Thymus (tissue), 11 donors: ENCODE measurements at regions not wholly inside any gene's neighbourhood (a gene's known extent, or its start where the extent isn't known, plus 50 kb on each side); places are given as distances from the start of the nearest gene placed in this dataset.
A peak's percentile ranks its signal among the peaks of the same experiment; 100 is the strongest.

Source experiments
- DNase-seq, 9 donors: peaks; one replicate each; pipeline ENCODE4 v3.0.0-alpha.2; 2013; ENCODE audit warnings: low spot score in 9 of 9, low read depth in 6 of 9, missing footprints in 1 of 9
- H3K27ac ChIP-seq, 2 donors: one replicate each; pipeline ENCODE4 v1.5.1; 2013; ENCODE audit warnings: control low read depth in 1 of 2, low read depth in 1 of 2, low read length in 1 of 2, mild to moderate bottlenecking in 1 of 2, moderate library complexity in 1 of 2
- H3K27me3 ChIP-seq, 2 donors: one replicate each; pipeline ENCODE4 v1.5.1; 2013; ENCODE audit warnings: low read length in 1 of 2; ENCODE audit not compliant: control insufficient read depth in 2 of 2, insufficient read depth in 1 of 2
- H3K36me3 ChIP-seq, 2 donors: one replicate each; pipeline ENCODE4 v1.5.1; 2013; ENCODE audit warnings: low read length in 1 of 2, mild to moderate bottlenecking in 1 of 2, moderate library complexity in 1 of 2; ENCODE audit not compliant: control insufficient read depth in 2 of 2, insufficient read depth in 2 of 2
- H3K4me1 ChIP-seq, 2 donors: one replicate each; pipeline ENCODE4 v1.5.1; 2013; ENCODE audit warnings: low read length in 2 of 2; ENCODE audit not compliant: control insufficient read depth in 2 of 2, insufficient read depth in 2 of 2
- H3K4me3 ChIP-seq, 2 donors: one replicate each; pipeline ENCODE4 v1.5.1; 2013; ENCODE audit warnings: low read length in 2 of 2, control low read depth in 1 of 2, mild to moderate bottlenecking in 1 of 2
- H3K9me3 ChIP-seq, 2 donors: one replicate each; pipeline ENCODE4 v1.5.1; 2013; ENCODE audit warnings: low read length in 1 of 2, mild to moderate bottlenecking in 1 of 2; ENCODE audit not compliant: control insufficient read depth in 2 of 2, insufficient read depth in 1 of 2
- WGBS: extraction: QIAGEN DNeasy Blood & Tissue Kit; methylation state at CpG from one replicate; pipeline ENCODE4 v1.1.7; 2013; 5-methylcytosine and 5-hydroxymethylcytosine counted together
- donor health status: healthy.

GRCh38 chr1:69073176-69073575 is 494.5 kb upstream of the LRRC7 start:
- 94% methylated on average over 2 of the region's 2 CpGs for WGBS
- Histone ChIP-seq H3K9me3 (peaks cover 0 to 8% of the 10 kb centered on the region in 2 donors), H3K27ac (no peak overlapping the region), H3K36me3 (no peaks in the 10 kb centered on the region), H3K4me3 (no peak overlapping the region), H3K27me3 (no peaks in the 10 kb centered on the region), H3K4me1 (peaks cover 0 to 7% of the 10 kb centered on the region in 2 donors)
- peak in 1 of 9 donors; percentile 3 for DNase-seq

- DNase-seq: no peak
Observed at GRCh38 chr1:69076631-69077030, 491.1 kb upstream of the LRRC7 start.

GRCh38 chr1:69077198-69077597 is 490.5 kb upstream of the LRRC7 start:
- no peak for DNase-seq
- Histone ChIP-seq H3K27ac (no peak overlapping the region), H3K4me1 (no peaks in the 10 kb centered on the region), H3K36me3 (no peaks in the 10 kb centered on the region), H3K4me3 (no peak overlapping the region), H3K27me3 (no peaks in the 10 kb centered on the region), H3K9me3 (no peaks in the 10 kb centered on the region)
- 94% methylated on average over 1 of the region's 1 CpG for WGBS

More at GRCh38 chr1:69076631-69077030, 491.1 kb upstream of the LRRC7 start:
- Histone ChIP-seq H3K9me3 (peaks cover 0 to 5% of the 10 kb centered on the region in 2 donors), H3K27ac (no peak overlapping the region), H3K27me3 (no peaks in the 10 kb centered on the region), H3K4me3 (no peak overlapping the region), H3K36me3 (no peaks in the 10 kb centered on the region), H3K4me1 (peaks cover 0 to under 1% of the 10 kb centered on the region in 2 donors)
- WGBS: 52% methylated on average over 3 of the region's 3 CpGs

GRCh38 chr1:69077633-69078032 is 490.1 kb upstream of the LRRC7 start:
- DNase-seq: no peak
- no peaks in the 10 kb centered on the region for H3K27me3 ChIP-seq
- H3K4me3 ChIP-seq: no peak overlapping the region
- WGBS: 96% methylated on average over 3 of the region's 3 CpGs
- no peaks in the 10 kb centered on the region for H3K36me3 ChIP-seq
- H3K27ac ChIP-seq: no peak overlapping the region
- no peaks in the 10 kb centered on the region for H3K9me3 ChIP-seq
- H3K4me1 ChIP-seq: no peaks in the 10 kb centered on the region

GRCh38 chr1:69081668-69082067 is 486.1 kb upstream of the LRRC7 start:
- DNase-seq: no peak
- Histone ChIP-seq H3K27me3 (no peaks in the 10 kb centered on the region), H3K36me3 (no peaks in the 10 kb centered on the region), H3K27ac (no peak overlapping the region), H3K9me3 (no peaks in the 10 kb centered on the region), H3K4me1 (no peaks in the 10 kb centered on the region), H3K4me3 (no peak overlapping the region)
- WGBS: 83% methylated on average over 3 of the region's 3 CpGs

GRCh38 chr1:69082312-69082711 is 485.4 kb upstream of the LRRC7 start:
- no peak for DNase-seq
- H3K27me3 ChIP-seq: no peaks in the 10 kb centered on the region
- H3K9me3 ChIP-seq: no peaks in the 10 kb centered on the region
- H3K4me3 ChIP-seq: no peak overlapping the region
- H3K36me3 ChIP-seq: no peaks in the 10 kb centered on the region
- no peak overlapping the region for H3K27ac ChIP-seq
- 80% methylated on average over 4 of the region's 4 CpGs for WGBS
- H3K4me1 ChIP-seq: no peaks in the 10 kb centered on the region

- H3K4me3 ChIP-seq: no peak overlapping the region
- no peaks in the 10 kb centered on the region for H3K9me3 ChIP-seq
- no peaks in the 10 kb centered on the region for H3K27me3 ChIP-seq
- no peak for DNase-seq
- no peak overlapping the region for H3K27ac ChIP-seq
- H3K4me1 ChIP-seq: no peaks in the 10 kb centered on the region
- H3K36me3 ChIP-seq: no peaks in the 10 kb centered on the region
Observed at GRCh38 chr1:69086148-69086547, 481.6 kb upstream of the LRRC7 start.

GRCh38 chr1:69088571-69088970 is 479.2 kb upstream of the LRRC7 start:
- no peaks in the 10 kb centered on the region for H3K9me3 ChIP-seq
- H3K4me3 ChIP-seq: no peak overlapping the region
- DNase-seq: no peak
- 97% methylated on average over 1 of the region's 1 CpG for WGBS
- H3K36me3 ChIP-seq: no peaks in the 10 kb centered on the region
- H3K4me1 ChIP-seq: no peaks in the 10 kb centered on the region
- no peaks in the 10 kb centered on the region for H3K27me3 ChIP-seq
- no peak overlapping the region for H3K27ac ChIP-seq

- no peaks in the 10 kb centered on the region for H3K36me3 ChIP-seq
- no peak overlapping the region for H3K27ac ChIP-seq
- no peak overlapping the region for H3K4me3 ChIP-seq
- H3K4me1 ChIP-seq: no peaks in the 10 kb centered on the region
- DNase-seq: no peak
- H3K9me3 ChIP-seq: no peaks in the 10 kb centered on the region
- H3K27me3 ChIP-seq: no peaks in the 10 kb centered on the region
Observed at GRCh38 chr1:69090170-69090569, 477.6 kb upstream of the LRRC7 start.

- no peak overlapping the region for H3K4me3 ChIP-seq
- DNase-seq: no peak
- no peaks in the 10 kb centered on the region for H3K27me3 ChIP-seq
- WGBS: 73% methylated on average over 1 of the region's 1 CpG
- no peaks in the 10 kb centered on the region for H3K9me3 ChIP-seq
- H3K4me1 ChIP-seq: no peaks in the 10 kb centered on the region
- H3K36me3 ChIP-seq: no peaks in the 10 kb centered on the region
- H3K27ac ChIP-seq: no peak overlapping the region
Observed at GRCh38 chr1:69090752-69091151, 477.0 kb upstream of the LRRC7 start.
